Heart left ventricle (tissue), 16 donors: ENCODE measurements at regions not wholly inside any gene's neighbourhood (a gene's known extent, or its start where the extent isn't known, plus 50 kb on each side); places are given as distances from the start of the nearest gene placed in this dataset.
A peak's percentile ranks its signal among the peaks of the same experiment; 100 is the strongest.

Experiments used
- ATAC-seq, 4 donors: fragments of 200-7000 bp; cut with Tn5 transposase; one replicate each; pipeline ENCODE4 v1.9.1; 2020 to 2022; ENCODE audit warnings: moderate library complexity in 4 of 4, mild to moderate bottlenecking in 3 of 4, moderate number of reproducible peaks in 1 of 4
- DNase-seq, 5 donors: peaks; one replicate each; pipeline ENCODE4 v3.0.0-alpha.2; 2020
- H3K27ac ChIP-seq, 12 donors: fragments of 200-600 bp; sonication (generic) in 4 of 12; one replicate each; pipeline versions ENCODE4 v1.5.0 to v1.8.0; 2016 to 2022; ENCODE audit warnings: mild to moderate bottlenecking in 2 of 12
- H3K27me3 ChIP-seq, 9 donors: fragments of 200-600 bp; sonication (generic) in 2 of 9; one replicate each; pipeline versions ENCODE4 v1.5.1 to v1.8.0; 2016 to 2022; ENCODE audit warnings: mild to moderate bottlenecking in 3 of 9
- H3K36me3 ChIP-seq, 9 donors: fragments of 200-600 bp; sonication (generic) in 2 of 9; one replicate each; pipeline versions ENCODE4 v1.5.0 to v1.8.0; 2018 to 2022; ENCODE audit warnings: mild to moderate bottlenecking in 2 of 9
- H3K4me1 ChIP-seq, 12 donors: fragments of 200-600 bp; sonication (generic) in 4 of 12; one replicate each; pipeline versions ENCODE4 v1.5.0 to v1.8.0; 2016 to 2022; ENCODE audit warnings: mild to moderate bottlenecking in 3 of 12
- H3K4me3 ChIP-seq, 12 donors: fragments of 200-600 bp; sonication (generic) in 4 of 12; one replicate each; pipeline versions ENCODE4 v1.5.0 to v1.8.0; 2017 to 2022; ENCODE audit warnings: mild to moderate bottlenecking in 9 of 12, moderate library complexity in 4 of 12
- H3K9me3 ChIP-seq, 12 donors: fragments of 200-600 bp; sonication (generic) in 4 of 12; one replicate each; pipeline versions ENCODE4 v1.5.0 to v1.8.0; 2016 to 2022; ENCODE audit warnings: mild to moderate bottlenecking in 1 of 12
- POLR2A ChIP-seq, 2 donors: fragments of 450-650 bp; IDR thresholded peaks; one replicate each; pipeline ENCODE4 v1.6.1; 2017; ENCODE audit warnings: antibody characterized with exemption in 2 of 2, mild to moderate bottlenecking in 2 of 2, moderate library complexity in 2 of 2
- WGBS, 4 donors: extraction: QIAGEN DNeasy Blood & Tissue Kit in 2 of 4; methylation state at CpG; one replicate each; pipeline versions ENCODE4 v1.1.5 to v1.1.7; 2013 to 2018; 5-methylcytosine and 5-hydroxymethylcytosine counted together
- intact Hi-C, 10 donors: fragments of 100-400 bp; cut with DNase I; formaldehyde crosslinking; loops; one replicate each; pipeline versions ENCODE4 v1.11.1 to v1.14.2; 2022
- TF ChIP-seq, protein P1 (sequence below), 12 donors: fragments of 200-600 bp; sonication (generic) in 4 of 12; IDR thresholded peaks; one replicate each; pipeline versions ENCODE4 v1.5.0 to v1.8.0; 2018 to 2022; ENCODE audit warnings: antibody characterized with exemption in 12 of 12, mild to moderate bottlenecking in 5 of 12
- donor health status: ischemic (EF 13 %, LVEDD 7.1; RV severe dilation, severe dysfunction).
- donor health status: healthy with polysubstance abuse.
- donor health status: DM: no; HTN: yes; CAD: no.
- donor health status: DM: no; HTN: no; CAD: no.
- donor health status: ischemic (EF 25% LVEDD 6.9; RV normal size, moderate dysfunction).
- donor health status: ischemic (EF 25% LVEDD 5.7; RV mildly dilated, moderate dysfunction).
- donor health status: healthy.
- donor health status: DM: yes; HTN: yes; CAD: no.
- donor health status: ischemic (EF 35%, LVEDD 5.7; RV mildly dilated, moderate dysfunction).
- donor health status: nonischemic (EF 11% LVEDD 7.7; RV severe dilation, severe dysfunction).
- donor health status: DM: yes; HTN: yes; CAD: no.
- donor health status: PGD.
- donor health status: ischemic (EF 29% LVEDD 5.4; RV normal size, mild dysfunction).
- donor health status: nonischemic (EF 23%, LVEDD 6.1; RV moderate dilation, normal function).

DNA sequence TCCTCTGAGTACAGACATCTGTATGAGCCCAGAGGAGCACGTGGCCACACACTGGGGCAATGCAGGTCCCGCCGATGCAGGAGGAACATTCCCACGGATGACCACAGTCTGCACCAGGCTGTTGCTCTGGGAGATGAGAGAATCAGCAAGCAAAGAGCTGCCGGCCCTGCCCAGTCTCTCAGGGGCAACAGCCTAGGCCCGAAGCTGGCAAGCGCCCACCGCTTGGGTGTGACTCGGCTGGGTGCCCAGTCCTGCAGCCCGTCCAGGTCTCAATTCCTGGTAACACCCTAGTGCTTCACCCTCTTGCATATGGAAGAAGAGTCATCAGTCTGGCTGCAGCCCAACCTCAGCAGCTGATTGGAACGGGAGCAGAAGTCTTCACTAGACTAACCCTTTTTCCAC is 153.7 kb upstream of the HES1 start:
- H3K9me3 ChIP-seq: no peaks in the 10 kb centered on the region
- TF ChIP-seq, protein P1, sequence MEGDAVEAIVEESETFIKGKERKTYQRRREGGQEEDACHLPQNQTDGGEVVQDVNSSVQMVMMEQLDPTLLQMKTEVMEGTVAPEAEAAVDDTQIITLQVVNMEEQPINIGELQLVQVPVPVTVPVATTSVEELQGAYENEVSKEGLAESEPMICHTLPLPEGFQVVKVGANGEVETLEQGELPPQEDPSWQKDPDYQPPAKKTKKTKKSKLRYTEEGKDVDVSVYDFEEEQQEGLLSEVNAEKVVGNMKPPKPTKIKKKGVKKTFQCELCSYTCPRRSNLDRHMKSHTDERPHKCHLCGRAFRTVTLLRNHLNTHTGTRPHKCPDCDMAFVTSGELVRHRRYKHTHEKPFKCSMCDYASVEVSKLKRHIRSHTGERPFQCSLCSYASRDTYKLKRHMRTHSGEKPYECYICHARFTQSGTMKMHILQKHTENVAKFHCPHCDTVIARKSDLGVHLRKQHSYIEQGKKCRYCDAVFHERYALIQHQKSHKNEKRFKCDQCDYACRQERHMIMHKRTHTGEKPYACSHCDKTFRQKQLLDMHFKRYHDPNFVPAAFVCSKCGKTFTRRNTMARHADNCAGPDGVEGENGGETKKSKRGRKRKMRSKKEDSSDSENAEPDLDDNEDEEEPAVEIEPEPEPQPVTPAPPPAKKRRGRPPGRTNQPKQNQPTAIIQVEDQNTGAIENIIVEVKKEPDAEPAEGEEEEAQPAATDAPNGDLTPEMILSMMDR (IDR thresholded peaks at IDR 0.05): no peak
- TF ChIP-seq POLR2A (IDR thresholded peaks at IDR 0.05): no peak
- H3K4me3 ChIP-seq: no peak overlapping the region
- intact Hi-C loops: loop anchor here in 2 of 10 donors (5.0 kb wide), 3 partner anchors 155 to 285 kb away; partner anchors contain the start of gene HES1 (in 1 of the 2)
- H3K27me3 ChIP-seq: peaks cover 0 to 8% (median 0%) of the 10 kb centered on the region in 9 donors
- peaks cover 0 to 58% (median 32%) of the 10 kb centered on the region in 12 donors for H3K4me1 ChIP-seq
- peak; percentile 82 to 89 (median 86) for DNase-seq
- ATAC-seq: peak; percentile 78 to 88 (median 86)
- H3K36me3 ChIP-seq: no peaks in the 10 kb centered on the region
- H3K27ac ChIP-seq: peak overlapping the region in 4 of 12 donors; percentile 10 to 26 (median 16)
- 17 to 33% (median 22%) methylated on average over 5 to 11 of the region's 11 CpGs for WGBS, 4 donors

DNA sequence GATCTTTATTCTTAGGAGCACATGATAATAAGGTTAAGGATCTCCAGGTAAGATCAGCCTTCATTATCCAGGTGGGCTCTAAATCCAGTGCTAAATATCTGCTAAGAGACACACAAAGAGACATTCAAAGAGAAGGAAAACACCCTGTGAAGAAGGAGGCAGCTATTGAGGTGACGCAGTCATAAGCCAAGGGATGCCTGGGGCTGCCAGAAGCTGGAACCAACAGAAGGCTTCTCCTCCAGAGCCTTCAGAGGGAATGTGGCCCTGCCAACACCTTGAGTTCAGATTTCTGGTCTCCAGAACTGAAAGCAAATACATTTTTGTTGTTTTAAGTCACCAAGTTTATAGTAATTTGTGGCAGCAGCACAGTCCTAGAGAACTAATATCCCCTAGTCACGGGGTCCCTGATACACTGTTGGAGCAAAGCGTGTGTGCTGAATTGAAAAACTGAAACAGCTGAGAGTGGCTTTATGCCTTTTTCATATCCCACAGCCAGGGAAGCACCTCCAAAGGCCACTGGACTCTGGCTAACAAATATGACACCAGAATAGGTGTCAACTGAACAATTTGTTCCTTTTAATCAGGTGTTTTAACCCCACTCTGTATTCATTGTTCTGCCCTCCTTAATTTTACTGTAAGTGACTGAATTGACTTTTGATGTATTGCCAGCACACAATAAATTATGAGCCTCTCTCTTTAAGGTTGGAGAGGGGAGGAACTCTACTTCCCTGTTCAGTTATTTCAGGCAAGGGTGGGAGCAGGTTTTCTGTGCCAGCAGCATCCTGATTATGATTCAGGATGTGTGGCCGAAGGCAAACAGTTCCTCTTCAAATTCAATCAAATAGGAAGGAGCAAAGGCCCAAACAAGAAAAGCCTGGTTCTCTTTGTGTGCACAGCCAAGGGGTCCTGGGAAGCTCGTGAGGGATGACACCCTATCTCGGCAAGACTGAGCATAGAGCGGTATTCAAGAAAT is 151.8 kb upstream of the HES1 start:
- Histone ChIP-seq H3K27ac (peak overlapping the region in 1 of 12 donors; percentile 41), H3K27me3 (peaks cover 0 to 6% (median 0%) of the 10 kb centered on the region in 9 donors), H3K4me1 (peaks cover 0 to 53% (median 34%) of the 10 kb centered on the region in 12 donors), H3K9me3 (no peaks in the 10 kb centered on the region), H3K36me3 (no peaks in the 10 kb centered on the region), H3K4me3 (no peak overlapping the region)
- intact Hi-C loops: loop anchor here in 2 of 10 donors (5.0 kb wide), 3 partner anchors 153 to 283 kb away; partner anchors contain the start of gene HES1 (in 1 of the 2)
- DNase-seq (no peak), ATAC-seq (peak in 1 of 4 donors; percentile 25)
- no peak for TF ChIP-seq POLR2A (IDR thresholded peaks at IDR 0.05)
- TF ChIP-seq, protein P1 (IDR thresholded peaks at IDR 0.05): no peak
- WGBS, 4 donors: 68 to 82% (median 74%) methylated on average over 7 of the region's 7 CpGs

DNA sequence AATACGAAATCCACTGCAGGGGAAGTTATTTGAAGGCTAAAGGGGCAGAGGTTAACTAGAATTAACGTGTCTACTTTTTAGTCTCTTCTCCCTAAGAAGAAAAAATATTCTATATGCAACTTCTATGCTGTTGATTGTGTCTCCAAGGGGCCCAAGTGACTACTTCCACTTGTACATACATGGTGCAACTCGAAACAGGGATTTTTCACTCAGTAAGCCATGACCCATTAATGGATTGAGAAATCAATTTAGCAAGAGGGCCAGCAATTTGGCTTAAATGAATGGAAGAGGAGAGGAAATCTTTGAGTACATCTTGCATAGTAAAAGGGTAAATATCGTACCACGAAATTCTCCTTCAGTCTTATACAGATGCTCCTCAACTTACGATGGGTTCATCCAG is 151.1 kb upstream of the HES1 start:
- Histone ChIP-seq H3K4me1 (peaks cover 0 to 51% (median 34%) of the 10 kb centered on the region in 12 donors), H3K27ac (no peak overlapping the region), H3K36me3 (no peaks in the 10 kb centered on the region), H3K27me3 (peaks cover 0 to 3% (median 0%) of the 10 kb centered on the region in 9 donors), H3K4me3 (no peak overlapping the region), H3K9me3 (peaks cover 0 to 3% (median 0%) of the 10 kb centered on the region in 12 donors)
- no peak for ATAC-seq
- DNase-seq: no peak
- no peak for TF ChIP-seq POLR2A (IDR thresholded peaks at IDR 0.05)
- TF ChIP-seq, protein P1 (IDR thresholded peaks at IDR 0.05): no peak
- 69 to 89% (median 81%) methylated on average over 6 of the region's 6 CpGs for WGBS, 4 donors
- intact Hi-C loops: loop anchor here in 2 of 10 donors (5.0 kb wide), 3 partner anchors 152 to 282 kb away; partner anchors contain the start of gene HES1 (in 1 of the 2)

DNA sequence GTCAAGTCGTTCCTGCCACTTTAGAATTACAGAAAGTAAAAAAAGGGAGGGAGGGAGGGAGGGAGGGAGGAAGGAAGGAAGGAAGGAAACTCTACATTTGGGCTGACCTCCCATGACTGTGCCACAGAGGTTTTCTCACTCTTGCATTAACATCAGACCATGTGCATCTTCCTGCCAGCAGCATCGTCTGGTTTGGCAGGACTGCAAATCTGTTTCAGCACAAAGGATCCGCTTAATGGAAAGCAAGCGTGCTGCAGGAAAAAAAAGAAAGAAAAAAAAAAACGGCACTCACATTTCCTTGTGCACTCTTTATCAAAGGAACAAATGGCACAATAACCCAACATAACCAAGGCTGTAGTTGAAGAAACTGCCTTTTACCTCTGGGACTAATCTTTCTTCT is 148.8 kb upstream of the HES1 start:
- intact Hi-C loops: no loop called here
- DNase-seq: no peak
- TF ChIP-seq, protein P1 (IDR thresholded peaks at IDR 0.05): no peak
- TF ChIP-seq POLR2A (IDR thresholded peaks at IDR 0.05): no peak
- H3K4me3 ChIP-seq: no peak overlapping the region
- WGBS, 4 donors: 33 to 45% (median 36%) methylated on average over 5 of the region's 5 CpGs
- no peaks in the 10 kb centered on the region for H3K36me3 ChIP-seq
- no peak for ATAC-seq
- peaks cover 0 to 30% (median 16%) of the 10 kb centered on the region in 12 donors for H3K4me1 ChIP-seq
- no peak overlapping the region for H3K27ac ChIP-seq
- H3K27me3 ChIP-seq: peaks cover 0 to 3% (median 0%) of the 10 kb centered on the region in 9 donors
- peaks cover 0 to 13% (median 0%) of the 10 kb centered on the region in 12 donors for H3K9me3 ChIP-seq
